ENCODE measurements at regions not wholly inside any gene's neighbourhood (a gene's known extent, or its start where the extent isn't known, plus 50 kb on each side); places are given as distances from the start of the nearest gene placed in this dataset.
"Not testable (repeated sequence)": the region's sequence is repeated elsewhere in the genome, so short reads cannot be mapped to it uniquely, and the experiment has no call there.

- DNase-seq: no peak
Measured at GRCh38 chr9:13001989-13002580, 227.3 kb downstream of the LURAP1L start.

- DNase-seq: no peak
Measured at GRCh38 chr9:13002740-13003139, 227.9 kb downstream of the LURAP1L start.

- no peak for DNase-seq
Measured at GRCh38 chr9:13009871-13010270, 235.1 kb downstream of the LURAP1L start.

DNA sequence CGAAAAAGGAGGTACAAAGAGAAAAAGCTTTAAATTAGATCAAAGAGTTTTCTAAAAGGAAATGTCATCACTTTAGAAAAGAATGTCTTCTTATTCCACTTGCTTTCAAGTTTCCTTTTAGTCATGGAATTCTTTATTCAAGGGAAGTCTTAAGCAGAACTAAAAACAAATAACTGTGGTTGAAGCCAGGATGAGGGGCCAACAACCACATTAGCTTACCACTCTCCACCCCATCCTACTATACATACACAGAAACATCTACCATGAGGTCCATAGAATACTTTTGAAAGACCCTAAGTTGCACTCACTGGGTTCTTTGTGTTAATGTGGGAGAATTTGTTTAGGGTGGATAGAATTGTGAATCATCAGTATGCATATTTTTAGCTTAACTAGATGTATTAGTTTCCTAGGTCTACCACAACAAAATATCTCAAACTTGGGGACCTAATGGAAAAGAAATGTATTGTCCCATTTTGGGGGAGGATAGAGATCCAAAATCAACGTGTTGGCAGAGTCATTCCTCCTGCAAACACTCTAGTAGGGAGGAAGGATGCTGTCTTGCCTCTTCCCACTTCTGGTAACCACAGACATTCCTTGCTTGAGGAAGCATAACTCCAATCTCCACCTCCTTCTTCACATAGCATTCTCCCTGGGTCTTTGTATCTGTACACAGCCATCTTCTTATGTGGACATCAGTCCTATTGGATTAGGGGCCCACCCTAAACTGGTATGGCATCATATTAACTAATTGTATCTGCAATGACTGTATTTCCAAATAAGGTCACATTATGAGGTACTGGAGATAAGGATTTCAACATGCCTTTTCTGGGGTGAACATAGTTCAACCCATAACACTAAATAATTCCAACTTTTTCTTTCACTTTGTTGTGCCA, 239.4 kb downstream of the LURAP1L start:
- DNase-seq: no peak

GRCh38 chr9:13017260-13017659, 242.4 kb downstream of the LURAP1L start:
- no peak for DNase-seq

GRCh38 chr9:13020146-13021040, 245.6 kb downstream of the LURAP1L start:
- no peak for DNase-seq

GRCh38 chr9:13022756-13023155, 247.9 kb downstream of the LURAP1L start:
- no peak for DNase-seq

DNA sequence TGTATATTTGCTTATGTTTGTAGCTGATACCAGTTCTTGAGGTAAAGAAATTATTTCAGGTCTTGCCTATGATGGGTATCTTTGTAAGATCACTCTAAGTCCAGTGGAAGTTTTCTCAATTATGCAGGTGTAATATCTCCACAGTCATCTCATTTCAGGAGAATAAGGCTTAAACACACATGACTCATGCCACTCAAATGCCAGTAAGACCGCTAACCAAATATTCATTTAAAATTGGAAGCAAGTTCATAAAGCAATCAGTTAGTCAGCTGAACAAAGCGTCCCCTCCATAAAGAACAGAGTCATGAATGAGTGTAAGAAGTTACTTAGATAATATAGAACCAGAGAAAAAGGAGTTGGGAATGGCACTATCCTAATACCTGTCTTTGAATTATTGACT, 248.7 kb downstream of the LURAP1L start:
- DNase-seq: no peak

DNA sequence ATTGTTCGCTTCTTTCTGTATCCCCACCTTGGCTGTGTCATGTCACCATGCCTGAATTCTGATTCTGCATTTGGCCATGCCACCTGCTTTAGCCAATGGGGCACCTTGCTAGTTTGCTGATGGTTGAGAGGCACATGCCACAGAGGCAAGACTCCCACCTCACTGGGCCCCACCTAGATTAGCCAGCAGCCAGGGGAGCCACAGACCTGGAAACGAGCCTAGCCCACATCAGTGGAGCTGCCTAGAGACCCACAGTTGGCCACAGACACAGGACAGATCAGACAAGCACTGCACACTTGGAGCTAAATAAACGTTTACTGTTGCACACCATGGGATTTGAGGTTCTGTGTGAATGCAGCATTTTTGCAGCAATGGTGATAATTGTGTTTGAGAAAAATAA, 252.1 kb downstream of the LURAP1L start:
- no peak for DNase-seq

DNA sequence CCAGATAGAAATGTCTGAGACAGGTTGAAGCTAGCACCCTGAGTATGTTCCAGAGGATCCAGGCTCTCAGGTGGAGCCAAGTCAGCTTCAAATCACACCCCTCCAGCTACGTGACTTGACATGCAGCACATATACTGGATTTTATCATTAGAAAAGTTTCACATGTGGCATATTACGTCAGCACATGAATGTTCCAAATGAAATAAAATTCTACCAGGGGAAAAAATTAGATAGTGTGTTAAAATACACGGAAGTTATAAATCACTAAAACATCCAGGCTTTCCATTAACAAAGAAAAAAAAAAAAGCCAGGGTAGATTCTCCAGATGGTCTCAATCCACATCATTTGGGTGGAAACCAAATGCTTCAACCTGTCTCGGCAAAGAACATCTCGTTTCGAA, 251.6 kb downstream of the MPDZ start:
- no peak for DNase-seq

- DNase-seq: no peak
Measured at GRCh38 chr9:13032585-13032984, 246.9 kb downstream of the MPDZ start.

DNA sequence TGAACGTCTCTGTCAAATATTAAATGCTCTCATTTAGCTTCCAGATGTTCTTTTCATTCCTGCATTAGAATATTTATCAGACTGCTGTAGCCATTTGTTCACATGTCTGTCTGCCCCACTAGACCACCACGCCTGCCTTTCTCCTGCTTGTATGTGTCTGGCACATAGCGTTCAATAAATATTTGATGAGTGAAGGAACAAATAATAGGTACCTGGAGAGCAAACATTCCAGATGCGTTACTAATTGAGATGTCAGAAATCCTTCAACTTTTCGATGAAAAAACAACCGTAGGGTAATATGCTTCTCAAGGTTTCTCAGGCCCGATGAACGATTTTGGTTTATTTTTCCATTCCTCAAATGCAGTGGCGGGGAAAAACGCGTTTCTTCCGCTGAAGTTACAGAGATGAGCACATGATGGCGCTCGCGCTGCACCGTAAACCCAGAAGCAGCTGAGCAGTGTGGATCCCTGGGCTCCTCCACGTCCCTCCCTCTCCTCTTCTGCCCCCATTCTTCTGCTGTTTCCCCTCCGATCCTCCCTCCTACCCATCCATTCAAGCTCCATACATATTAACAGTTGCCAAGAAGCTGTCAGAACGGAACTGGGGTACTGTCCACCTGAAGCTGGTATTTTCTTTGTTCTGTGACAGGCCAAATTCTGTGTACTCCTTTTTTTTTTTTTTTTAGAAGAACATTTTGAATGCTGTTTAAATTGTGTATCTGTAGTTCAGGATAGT, 245.4 kb downstream of the MPDZ start:
- peak; percentile 71 for DNase-seq

DNA sequence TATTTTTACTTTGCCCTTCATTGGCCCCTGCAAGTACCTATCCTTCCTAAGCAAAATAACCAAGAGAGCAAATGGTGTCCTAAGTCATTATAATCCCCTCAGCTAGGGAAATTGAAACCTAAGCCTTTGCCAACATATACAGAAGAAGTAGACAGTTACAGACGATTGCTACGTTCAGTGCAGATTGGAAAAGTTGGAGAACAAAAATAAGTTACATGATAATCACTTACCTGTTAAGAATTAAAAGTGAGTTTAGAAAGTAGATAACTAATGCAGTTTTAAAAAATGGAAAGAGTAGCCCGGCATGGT, 244.8 kb downstream of the MPDZ start:
- no peak for DNase-seq

- DNase-seq: no peak
Measured at GRCh38 chr9:13035822-13036221, 243.7 kb downstream of the MPDZ start.

DNA sequence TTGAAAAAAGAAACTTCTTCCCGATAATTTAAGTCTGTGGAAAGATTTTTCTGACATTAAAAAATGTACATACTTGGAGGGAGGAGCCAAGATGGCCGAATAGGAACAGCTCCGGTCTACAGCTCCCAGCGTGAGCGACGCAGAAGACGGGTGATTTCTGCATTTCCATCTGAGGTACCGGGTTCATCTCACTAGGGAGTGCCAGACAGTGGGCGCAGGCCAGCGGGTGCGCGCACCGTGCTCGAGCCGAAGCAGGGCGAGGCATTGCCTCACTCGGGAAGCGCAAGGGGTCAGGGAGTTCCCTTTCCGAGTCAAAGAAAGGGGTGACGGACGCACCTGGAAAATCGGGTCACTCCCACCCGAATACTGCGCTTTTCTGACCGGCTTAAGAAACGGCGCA, 241.7 kb downstream of the MPDZ start:
- not testable (repeated sequence) for DNase-seq

- no peak for DNase-seq
Measured at GRCh38 chr9:13047827-13048587, 231.5 kb downstream of the MPDZ start.

GRCh38 chr9:13049223-13049622, 230.3 kb downstream of the MPDZ start:
- DNase-seq: no peak

DNA sequence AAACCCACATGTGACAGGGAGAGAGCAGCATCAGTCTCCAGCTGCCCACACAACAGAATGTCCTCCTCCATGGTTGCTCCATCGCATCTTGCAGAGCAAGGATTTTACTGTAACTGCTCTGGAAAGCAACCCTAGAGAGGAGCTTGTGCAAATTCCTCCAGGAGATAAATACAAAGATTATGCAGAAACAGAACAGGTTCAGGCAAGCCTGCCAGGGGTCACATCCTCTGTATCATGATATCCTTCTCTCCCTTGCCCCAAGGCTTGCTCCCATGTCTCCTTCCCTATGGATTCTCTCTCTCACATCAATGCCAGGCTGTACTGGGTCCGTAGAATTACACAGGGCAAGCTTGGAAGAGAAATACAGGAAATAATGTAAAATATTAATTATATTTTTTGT, 226.0 kb downstream of the MPDZ start:
- DNase-seq: no peak

DNA sequence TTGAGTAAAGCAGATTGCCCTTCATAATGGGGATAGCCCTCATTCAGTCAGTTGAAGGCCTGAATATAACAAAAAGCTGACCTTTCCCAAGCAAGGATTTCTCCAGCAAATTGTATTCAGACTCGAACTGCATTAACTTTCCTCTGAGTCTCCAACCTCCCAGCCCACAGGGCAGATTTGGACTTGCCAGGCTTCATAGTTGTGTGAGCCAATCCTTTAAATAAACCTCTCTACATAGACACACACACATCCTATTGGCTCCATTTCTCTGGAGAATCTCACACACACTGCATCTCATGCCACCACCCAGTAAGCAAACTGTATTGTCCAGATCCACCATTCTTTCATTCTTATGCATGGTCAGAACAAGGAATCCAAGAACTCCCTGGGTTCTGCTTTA, 225.1 kb downstream of the MPDZ start:
- no peak for DNase-seq

Data from hematopoietic multipotent progenitor cell treated with erythropoietin and hydrocortisone succinate and interleukin-3 and kit ligand, for 6 days (in vitro differentiated cells).